Middle frontal gyrus (tissue), 1 donor: ENCODE measurements at regions not wholly inside any gene's neighbourhood (a gene's known extent, or its start where the extent isn't known, plus 50 kb on each side); places are given as distances from the start of the nearest gene placed in this dataset.
"Not testable (repeated sequence)": the region's sequence is repeated elsewhere in the genome, so short reads cannot be mapped to it uniquely, and the experiment has no call there.

ENCODE experiments used
- DNase-seq: peaks from one replicate; pipeline ENCODE4 v3.0.0-alpha.2; 2015; ENCODE audit warnings: low spot score; ENCODE audit errors: extremely low spot score

- DNase-seq = no peak
These were observed 244.3 kb upstream of the NRIP1 start for GRCh38 chr21:15309022-15309590.

GRCh38 chr21:15309721-15310120 lies 244.9 kb upstream of the NRIP1 start:
- no peak for DNase-seq

DNA sequence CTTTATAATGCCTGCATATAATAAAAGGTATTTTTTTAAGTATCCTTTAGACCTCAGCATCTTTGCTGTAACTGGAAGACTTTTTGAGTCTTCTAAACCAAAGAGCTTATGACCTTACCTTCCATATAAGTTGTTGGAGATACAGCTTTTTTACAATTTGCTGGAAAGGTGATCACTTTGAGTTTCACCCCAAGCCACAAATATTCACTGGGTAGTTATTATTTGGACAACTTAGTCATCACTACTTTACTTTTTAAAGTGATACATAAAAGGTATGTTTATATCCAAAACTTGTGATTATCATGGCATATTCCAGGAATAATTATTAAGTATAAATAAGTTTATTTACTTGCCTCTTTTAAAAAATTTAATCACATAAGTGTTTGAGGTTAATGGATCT lies 246.7 kb upstream of the NRIP1 start:
- no peak for DNase-seq

- not testable (repeated sequence) for DNase-seq
These were observed 252.2 kb upstream of the NRIP1 start for GRCh38 chr21:15317034-15317433.

- no peak for DNase-seq
These were observed 254.9 kb upstream of the NRIP1 start for GRCh38 chr21:15319727-15320126.

GRCh38 chr21:15324542-15324941 lies 259.7 kb upstream of the NRIP1 start:
- no peak for DNase-seq

DNA sequence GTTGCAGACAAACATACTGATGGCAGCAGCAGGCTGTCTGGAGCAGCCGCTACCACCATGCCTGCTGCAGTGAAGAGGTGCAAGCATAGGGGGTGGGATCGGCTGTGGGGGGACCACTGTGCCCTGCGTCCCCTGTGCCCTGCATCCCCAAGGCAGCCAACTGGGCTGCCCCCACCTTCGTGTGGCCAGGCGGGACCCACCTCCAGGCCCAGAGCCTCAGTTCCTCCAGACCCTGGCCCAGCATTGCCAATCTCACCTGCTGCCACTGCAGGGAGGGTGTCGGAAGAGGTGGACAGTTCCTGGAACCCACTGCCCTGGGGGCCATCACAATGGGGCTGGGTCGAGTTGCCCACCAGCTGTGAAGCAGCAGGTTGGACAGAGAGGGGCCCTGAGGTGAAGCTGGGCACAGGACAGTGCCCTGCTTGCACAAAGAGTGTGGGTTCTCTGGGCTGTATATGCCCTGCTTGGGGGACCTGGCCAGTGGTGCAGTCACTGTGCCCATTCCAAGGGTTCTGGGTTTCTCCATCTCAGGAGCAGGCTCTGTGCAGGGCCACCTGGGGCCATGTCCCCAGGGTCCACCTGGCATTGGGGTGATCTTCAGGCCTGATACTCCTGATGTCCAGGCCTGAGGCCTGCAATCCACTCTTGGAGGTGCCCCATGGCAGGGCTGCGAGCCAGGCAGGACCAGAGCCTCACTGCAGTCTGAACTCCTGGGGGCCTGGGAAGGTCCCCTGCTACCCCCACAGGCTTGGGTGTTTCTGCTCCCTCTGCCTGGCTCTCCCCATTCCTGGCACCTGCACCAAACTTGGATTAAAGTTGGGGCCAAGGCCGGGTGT lies 261.4 kb upstream of the NRIP1 start:
- no peak for DNase-seq

- DNase-seq = no peak
These were observed 263.0 kb upstream of the NRIP1 start for GRCh38 chr21:15327637-15328265.

DNA sequence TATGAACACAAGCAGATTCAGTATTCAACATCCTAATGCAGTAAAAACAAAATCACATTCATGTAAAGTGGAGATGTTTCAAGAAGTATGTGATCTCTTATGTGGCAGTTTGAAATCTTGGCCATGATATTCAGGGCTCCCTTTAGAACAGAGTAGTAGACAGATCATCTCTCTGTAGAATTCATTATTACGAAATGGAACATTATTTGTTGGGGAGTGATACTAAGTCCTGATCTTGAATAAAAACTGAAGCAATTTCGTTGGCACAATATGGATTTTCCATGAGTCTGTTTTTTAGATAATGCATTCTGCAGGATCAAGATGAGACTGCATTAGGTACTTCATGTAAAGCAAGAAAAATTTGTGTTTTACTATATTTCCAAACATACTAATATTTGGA lies 264.4 kb upstream of the NRIP1 start:
- DNase-seq = no peak

DNA sequence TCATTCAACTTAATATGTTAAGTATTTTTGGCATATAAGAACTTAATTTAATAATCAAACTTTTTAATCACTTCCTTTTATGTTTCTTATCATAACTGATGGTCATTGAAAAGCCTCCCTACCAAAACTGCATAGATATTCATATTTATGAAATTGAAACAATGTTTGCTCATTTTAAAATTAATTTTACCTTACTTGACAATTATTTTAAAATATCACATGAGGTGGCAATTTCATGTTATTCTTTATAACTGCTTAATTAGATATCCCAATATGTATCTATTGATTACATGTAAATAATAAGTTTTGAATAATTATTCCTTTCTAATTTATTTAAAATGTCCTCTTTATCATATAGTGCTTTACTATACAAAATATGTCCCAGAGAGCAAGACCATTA lies 266.1 kb upstream of the NRIP1 start:
- no peak for DNase-seq

- DNase-seq = no peak
These were observed 267.8 kb upstream of the NRIP1 start for GRCh38 chr21:15332572-15332971.

GRCh38 chr21:15333136-15333710 lies 268.4 kb upstream of the NRIP1 start:
- no peak for DNase-seq

DNA sequence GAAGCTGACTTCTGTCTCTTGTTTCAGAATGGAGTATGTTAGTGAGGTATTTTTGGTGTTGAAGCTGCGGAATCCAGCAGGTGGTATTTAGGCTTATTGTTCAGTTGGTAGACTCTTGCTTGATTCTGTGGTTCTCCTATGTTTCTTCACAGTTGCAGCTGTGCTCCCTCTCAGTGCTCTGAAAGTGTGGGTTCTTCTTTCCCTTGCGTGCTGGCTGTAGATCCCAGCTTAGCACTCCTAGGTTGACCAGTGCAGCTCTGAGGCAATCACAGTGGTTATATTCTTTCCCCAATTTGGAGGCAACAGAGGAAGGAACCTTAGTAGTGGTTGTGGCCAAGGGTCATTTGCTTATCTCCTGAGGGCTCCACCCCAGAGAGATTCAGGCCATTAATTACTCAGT lies 269.2 kb upstream of the NRIP1 start:
- DNase-seq = no peak

DNA sequence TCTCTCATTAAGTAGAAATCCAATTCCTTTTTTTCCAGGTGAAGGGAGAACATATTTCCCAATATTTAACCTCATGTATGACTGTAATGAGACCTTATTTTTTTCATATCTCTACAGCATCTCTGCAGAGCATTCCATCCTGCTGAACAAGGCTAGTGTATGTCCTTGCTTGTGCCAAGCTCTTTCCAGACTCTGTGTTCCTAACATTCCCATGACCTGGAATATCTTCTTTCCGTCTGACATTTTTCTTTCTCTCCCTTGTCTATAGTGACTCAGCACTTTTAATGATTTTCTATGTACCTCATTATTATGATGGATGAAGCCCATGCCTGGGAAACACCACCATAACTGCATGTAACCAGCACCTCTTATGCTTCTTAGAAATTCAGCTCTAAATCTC lies 278.3 kb upstream of the NRIP1 start:
- no peak for DNase-seq

- no peak for DNase-seq
These were observed 287.2 kb upstream of the NRIP1 start for GRCh38 chr21:15352009-15352408.

DNA sequence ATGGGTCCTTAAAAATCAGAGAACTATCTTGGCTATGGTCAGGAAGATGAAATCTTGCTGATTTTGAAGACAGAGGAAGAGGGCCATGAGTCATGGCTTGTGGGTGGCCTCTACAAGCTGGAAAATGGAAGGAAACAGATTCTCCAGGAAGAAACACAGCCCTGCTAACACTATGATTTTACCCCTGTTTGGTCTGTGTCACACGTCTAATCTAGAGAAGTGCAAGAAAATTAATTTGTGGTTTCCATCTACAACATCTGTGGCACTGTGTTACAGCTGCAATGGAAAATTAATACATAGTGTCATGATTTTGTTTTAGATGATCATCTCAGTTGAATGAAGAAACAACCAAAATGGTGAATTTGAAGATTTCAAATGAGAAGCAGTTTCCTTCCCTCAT lies 288.7 kb upstream of the NRIP1 start:
- DNase-seq = no peak

GRCh38 chr21:15354516-15354915 lies 289.7 kb upstream of the NRIP1 start:
- no peak for DNase-seq

GRCh38 chr21:15355066-15355465 lies 290.3 kb upstream of the NRIP1 start:
- no peak for DNase-seq

DNA sequence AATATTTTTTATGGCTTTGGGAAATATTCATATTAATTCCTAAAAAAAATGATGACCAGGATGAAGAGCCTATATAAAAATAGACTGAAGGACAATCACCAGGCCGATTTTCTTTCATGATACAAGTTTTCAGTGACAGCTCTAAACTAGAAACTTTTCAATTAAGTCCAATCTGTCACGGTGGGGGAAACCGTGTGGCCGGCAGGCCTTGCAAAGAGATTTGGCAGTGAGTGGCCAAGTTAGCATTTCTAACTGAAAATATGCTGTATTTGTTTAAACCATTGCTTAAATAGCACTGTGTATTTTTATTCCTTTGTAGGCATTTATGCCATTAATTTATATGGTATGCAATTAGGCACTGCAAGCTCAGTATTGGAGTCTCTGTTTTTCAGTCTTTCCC lies 294.5 kb upstream of the NRIP1 start:
- no peak for DNase-seq

GRCh38 chr21:15362458-15362857 lies 297.7 kb upstream of the NRIP1 start:
- DNase-seq = no peak

DNA sequence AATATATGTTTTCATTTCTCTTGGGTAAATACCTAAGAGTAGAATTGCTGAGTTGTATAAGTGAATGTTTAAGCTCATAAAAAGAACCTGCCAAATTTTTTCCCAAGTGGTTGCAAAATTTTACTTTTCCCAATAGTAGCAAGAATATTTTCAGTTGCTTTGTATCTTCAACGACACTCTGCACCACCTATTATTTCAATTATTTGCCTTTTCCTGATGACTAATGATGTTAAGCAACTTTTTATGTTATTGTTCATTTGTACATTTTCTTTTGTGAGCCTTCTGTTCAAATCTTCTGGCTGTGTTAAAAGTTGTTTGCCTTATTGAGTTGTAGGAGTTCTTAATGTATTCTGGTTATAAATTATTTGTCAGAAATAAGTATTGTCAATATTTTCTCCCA lies 299.1 kb upstream of the NRIP1 start:
- DNase-seq = no peak

GRCh38 chr21:15365751-15366392 lies 301.1 kb upstream of the NRIP1 start:
- no peak for DNase-seq
